ENCODE measurements at regions not wholly inside any gene's neighbourhood (a gene's known extent, or its start where the extent isn't known, plus 50 kb on each side); places are given as distances from the start of the nearest gene placed in this dataset.

DNA sequence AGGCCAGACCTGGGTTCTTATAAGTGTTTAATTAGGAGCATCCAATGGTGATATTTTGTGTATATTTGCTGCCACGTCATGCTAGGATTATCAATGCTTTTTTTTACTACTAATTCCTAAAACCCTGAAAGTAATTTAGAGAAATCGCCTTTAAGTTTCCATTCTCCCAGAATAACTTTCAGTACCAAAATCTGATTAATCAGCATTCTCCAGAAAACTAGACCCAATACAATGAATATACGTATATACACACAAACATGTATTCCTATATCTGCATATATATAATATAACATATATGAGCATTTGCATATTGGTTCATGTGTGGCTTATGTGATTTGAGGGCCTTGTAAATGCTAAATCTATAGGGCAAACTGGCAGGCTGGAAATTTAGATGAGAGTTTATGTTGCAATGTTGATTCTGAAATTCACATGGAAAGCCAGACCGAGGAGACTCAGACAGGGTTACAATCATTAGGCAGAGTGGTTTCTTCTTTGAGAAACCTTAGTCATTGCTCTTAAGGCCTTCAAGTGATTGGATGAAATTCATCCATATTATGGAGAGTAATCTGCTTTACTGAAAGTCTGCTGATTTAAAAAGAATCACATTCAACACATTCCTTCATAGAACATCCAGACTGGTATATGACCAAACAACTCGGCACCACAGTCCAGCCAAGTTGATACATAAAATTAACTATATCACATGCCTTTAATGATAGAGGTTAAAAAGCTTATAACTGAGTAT is 65.9 kb upstream of the RGPD4 start:
- Mint-ChIP-seq H3K4me1 (no peaks in the 10 kb centered on the region), H3K27me3 (no peaks in the 10 kb centered on the region), H3K9me3 (peaks cover 0 to 8% (median 4%) of the 10 kb centered on the region in 7 donors), H3K4me3 (no peak overlapping the region), H3K36me3 (no peaks in the 10 kb centered on the region), H3K27ac (no peak overlapping the region)
- ATAC-seq (ENCODE audit: low read depth in 2 of 2) = no peak
- DNase-seq = no peak

- no peak for ATAC-seq (ENCODE audit: low read depth in 2 of 2)
- DNase-seq = no peak
- no peaks in the 10 kb centered on the region for H3K27me3 Mint-ChIP-seq
- H3K4me3 Mint-ChIP-seq = no peak overlapping the region
- no peak overlapping the region for H3K27ac Mint-ChIP-seq
- H3K36me3 Mint-ChIP-seq = no peaks in the 10 kb centered on the region
- H3K4me1 Mint-ChIP-seq = no peaks in the 10 kb centered on the region
- peaks cover 0 to 5% (median 0%) of the 10 kb centered on the region in 7 donors for H3K9me3 Mint-ChIP-seq
Observed at GRCh38 chr2:107772353-107772752, 54.3 kb upstream of the RGPD4 start.

- Mint-ChIP-seq H3K4me3 (no peak overlapping the region), H3K36me3 (no peaks in the 10 kb centered on the region), H3K9me3 (peaks cover 0 to 5% (median 0%) of the 10 kb centered on the region in 7 donors), H3K27me3 (no peaks in the 10 kb centered on the region), H3K4me1 (no peaks in the 10 kb centered on the region), H3K27ac (no peak overlapping the region)
- ATAC-seq (ENCODE audit: low read depth in 2 of 2) (no peak), DNase-seq (no peak)
Observed at GRCh38 chr2:107775211-107775610, 51.5 kb upstream of the RGPD4 start.

DNA sequence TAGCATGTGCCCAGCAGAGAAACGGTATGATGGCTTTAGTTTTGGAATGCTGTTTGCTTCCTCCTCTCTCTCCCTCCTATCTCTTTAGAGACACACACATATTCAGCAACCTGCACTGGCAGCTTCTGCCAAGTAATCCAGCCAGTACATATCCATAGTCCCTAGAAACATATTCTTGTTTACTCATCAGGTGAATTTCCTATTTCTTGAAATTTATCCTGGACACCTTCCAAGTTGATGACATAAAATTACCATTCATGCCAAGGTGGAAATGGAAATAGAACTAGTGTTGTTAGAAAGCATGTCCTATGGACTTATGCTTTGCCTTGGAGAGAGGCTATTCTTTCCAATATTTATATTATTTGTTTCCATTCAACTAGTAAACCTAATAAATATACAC is 50.9 kb upstream of the RGPD4 start:
- Mint-ChIP-seq H3K4me1 (no peaks in the 10 kb centered on the region), H3K27ac (no peak overlapping the region), H3K4me3 (no peak overlapping the region), H3K27me3 (no peaks in the 10 kb centered on the region), H3K36me3 (no peaks in the 10 kb centered on the region), H3K9me3 (peaks cover 0 to 5% (median 0%) of the 10 kb centered on the region in 7 donors)
- ATAC-seq (ENCODE audit: low read depth in 2 of 2) = no peak
- no peak for DNase-seq

GRCh38 chr2:107776362-107776761 is 50.3 kb upstream of the RGPD4 start:
- H3K4me1 Mint-ChIP-seq = no peaks in the 10 kb centered on the region
- DNase-seq (no peak), ATAC-seq (ENCODE audit: low read depth in 2 of 2) (no peak)
- H3K27me3 Mint-ChIP-seq = no peaks in the 10 kb centered on the region
- H3K27ac Mint-ChIP-seq = no peak overlapping the region
- H3K4me3 Mint-ChIP-seq = no peak overlapping the region
- peaks cover 0 to 5% (median 0%) of the 10 kb centered on the region in 7 donors for H3K9me3 Mint-ChIP-seq
- no peaks in the 10 kb centered on the region for H3K36me3 Mint-ChIP-seq
